GM18520 (cell line): ENCODE measurements at regions not wholly inside any gene's neighbourhood (a gene's known extent, or its start where the extent isn't known, plus 50 kb on each side); places are given as distances from the start of the nearest gene placed in this dataset.
"Not testable (repeated sequence)": the region's sequence is repeated elsewhere in the genome, so short reads cannot be mapped to it uniquely, and the experiment has no call there.

Experiments used
- ATAC-seq: cut with Tn5 transposase; IDR thresholded peaks from one replicate; pipeline ENCODE4 v1.9.1; 2021; ENCODE audit not compliant: unreplicated experiment

DNA sequence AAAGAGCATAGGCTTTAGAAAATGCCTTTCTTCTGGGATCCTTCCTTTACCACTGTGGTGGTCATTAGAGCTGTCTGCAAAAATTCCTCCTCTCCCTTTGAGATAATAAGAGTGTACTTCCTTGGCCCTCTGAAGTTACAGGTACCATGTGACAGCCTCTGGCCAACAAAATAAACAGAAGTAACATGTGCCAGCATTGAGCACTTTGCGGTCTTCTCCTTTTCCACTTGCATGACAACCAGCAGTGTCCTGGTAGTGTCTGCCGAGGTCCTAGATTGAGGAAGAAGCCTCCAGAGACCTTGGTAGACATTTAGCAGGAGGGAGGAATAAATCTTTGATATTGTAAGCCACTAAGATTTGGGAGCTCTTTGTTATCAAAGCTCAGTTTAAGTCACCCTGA lies 87.5 kb upstream of the ARID1B start:
- ATAC-seq = no peak

DNA sequence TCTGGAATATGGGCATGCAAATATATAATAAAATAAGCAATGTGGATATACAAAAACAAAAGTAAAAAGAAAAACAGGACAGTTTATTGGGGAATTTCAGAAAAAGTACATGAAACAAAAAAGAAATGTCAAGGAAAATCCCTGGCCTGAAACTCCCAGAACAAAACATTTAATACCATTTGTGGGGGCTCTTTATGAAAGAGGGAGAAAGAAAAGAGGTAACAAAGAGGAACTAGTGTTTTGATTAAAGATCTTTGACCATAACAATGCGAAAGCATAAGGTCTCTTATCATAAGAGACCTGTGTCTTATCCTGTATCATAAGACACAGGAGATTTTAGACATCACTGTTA lies 88.6 kb upstream of the ARID1B start:
- ATAC-seq = no peak

DNA sequence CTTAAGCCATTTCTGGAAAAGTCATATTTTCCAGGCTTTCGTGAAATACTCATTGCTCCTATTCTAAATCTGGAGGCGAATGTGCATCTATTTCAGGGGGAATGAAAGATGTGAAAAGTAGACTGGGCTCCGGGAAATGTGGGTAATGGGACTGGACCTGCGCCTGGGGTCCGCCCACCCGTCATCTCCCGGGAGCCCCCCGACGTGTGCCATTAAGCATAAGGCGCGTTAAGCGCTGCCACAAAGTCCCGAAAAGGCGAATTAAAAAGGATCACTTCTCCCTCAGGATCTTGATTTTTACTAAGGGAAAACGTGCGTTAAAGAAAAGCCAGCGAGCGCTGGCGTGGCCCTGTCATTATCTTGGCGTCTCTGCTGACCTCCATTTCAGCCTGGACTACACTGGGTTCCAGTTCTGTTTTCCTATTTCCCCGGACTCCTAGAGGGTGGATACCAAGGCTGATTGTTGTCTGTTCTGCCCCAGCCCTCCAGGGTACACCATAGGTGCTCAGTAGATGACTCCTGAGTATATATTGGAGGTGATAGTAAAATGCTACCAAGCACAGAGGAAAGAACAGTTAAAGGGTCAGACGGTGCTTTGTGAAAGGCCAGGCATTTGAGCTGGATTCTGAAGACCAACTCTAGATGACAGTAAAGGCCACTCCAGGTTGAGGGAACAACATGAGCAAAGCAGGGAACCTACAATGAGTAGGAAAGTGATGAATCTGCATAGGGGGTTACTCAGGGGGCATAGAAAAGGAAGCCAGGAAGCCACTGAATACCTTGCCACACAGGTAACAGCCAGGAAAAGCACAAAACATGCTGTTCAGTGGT lies 89.2 kb upstream of the ARID1B start:
- no peak for ATAC-seq

DNA sequence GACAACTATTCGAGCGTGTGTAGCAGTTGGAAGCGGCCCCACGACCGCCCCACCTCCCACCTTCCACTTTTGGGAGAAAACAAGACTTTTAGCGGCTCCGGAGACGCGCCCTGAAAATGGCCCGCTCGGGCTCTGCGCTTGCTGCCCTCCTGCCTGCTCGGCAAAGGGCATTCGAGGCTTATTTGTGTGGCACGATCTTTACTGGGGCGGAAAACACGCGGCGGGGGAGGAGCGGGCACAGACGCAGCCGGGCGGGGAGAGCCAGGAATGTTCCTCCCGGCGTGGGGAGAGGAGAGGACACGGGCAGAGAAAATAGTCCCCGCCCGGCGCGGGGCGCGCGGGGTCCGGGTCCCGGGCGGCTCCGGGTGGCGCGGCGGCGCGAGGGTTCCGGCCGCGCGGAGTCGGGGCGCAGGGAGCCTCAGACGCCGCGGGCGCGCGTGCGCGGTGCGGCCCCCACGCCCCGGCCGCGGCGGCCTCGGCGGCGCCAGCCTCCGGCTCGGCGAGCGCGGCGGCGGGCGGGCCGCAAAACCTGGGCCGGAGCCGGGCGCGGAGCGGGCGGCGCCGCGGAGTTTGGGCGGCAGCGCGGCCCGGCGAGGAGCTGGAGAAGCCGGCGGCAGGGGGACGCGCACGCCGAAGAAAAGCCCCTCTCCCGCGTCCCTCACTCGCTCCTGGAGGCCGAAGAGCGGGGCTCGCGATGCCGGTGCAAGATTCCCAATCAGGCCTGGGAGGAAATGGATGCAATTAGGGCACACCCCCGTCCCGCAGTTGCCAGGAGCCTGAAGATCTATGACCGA lies 90.0 kb upstream of the ARID1B start:
- ATAC-seq = peak; percentile 71

DNA sequence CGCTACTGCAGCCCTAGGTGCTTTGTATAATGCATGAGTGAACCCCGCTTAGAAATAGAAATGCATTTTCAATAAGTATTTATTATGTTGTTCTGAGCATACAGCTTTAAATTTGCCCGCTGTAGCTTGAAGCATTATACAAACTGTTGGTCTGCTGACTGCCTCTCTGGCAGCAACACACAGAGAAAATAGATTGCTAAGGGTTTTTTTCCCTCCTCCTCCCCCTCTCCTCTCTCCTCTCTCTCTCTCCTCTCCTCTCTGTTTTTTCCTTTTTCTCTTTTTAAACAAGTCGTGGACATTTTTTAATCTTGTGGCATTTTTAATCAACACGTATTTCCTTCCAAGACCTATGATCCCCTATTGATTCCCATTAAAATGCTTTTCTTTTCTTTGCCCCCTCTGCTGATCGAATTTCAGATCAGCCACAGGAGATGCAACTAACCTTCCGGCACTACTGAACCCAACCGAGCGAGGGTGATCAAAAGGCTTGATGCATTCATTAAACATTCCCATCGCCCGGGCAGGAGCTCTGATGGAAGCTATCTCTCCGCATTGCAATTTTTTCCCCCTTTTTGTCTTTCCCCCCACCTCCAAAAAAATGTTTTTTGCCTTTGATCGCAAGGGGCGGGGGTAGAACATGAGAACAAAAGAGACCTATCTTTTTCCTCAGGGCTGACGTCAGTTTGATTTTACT lies 90.7 kb upstream of the ARID1B start:
- no peak for ATAC-seq

DNA sequence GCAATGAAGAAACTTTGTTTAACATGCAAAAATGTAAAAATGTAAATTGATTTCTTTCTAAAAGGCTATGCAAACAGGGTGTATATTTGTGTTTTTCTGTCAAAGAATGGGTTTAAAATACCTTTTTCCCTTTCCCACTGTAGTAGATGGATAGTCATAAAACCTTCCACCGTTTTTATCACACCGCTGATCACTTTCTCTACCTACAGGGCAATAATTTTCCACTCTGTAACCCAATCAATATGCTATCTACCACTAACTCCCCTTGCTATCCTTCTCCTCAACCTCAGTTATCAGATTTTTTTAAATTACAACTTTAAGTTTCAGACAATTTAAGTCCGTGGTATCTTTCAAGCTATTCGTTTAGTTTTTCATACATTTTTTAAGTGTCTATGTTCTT lies 91.4 kb upstream of the ARID1B start:
- ATAC-seq = no peak

DNA sequence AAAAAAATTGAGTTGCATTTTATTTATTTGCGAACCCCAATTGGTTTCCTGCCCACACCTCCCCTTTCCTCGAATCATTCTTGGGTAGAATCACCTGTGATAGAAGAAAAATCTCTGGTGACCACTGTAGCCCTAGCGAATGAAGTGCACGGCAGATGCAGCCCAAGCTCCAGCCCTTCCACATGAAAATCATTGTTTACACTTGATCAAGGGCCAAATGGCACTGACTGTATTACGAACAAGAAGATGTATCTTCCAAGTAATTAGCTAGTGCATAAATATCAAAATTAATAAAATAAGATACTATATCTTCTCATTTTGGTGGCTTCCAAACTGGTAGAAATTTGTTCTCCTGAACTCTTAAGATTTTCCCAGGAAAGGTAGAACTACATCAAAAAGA lies 93.4 kb upstream of the ARID1B start:
- no peak for ATAC-seq

DNA sequence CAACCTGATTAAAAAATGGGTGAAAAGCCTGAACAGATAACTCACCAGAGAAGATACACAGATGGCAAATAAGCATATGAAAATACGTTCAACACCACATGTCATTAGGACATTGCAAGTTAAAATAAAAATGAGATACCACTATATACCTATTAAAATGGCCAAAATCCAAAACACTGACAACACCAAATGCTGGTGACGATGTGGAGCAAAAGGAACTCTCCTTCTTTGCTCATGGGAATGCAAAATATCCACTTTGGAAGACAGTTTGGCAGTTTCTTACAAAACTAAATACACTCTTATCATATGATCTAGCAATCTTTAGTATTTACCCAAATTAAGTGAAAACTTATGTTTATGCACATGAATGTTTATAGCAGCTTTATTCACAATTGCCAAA lies 100.5 kb upstream of the ARID1B start:
- no peak for ATAC-seq

DNA sequence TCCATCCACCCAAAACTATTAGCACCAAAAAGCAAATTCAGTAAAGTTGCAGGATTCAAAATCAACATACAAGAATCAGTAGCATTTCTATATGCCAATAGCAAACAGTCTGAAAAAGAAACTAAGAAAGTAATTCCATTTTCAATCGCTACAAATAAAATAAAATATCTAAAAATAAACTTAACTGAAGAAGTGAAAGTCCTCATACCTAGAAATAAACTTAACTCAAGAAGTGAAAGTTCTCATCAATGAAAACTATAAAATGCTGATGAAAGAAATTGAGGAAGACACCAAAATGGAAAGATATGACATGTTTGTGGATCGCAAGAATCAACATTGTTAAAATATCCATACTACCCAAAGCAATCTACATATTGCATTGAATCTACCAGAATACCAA lies 103.0 kb upstream of the ARID1B start:
- no peak for ATAC-seq

DNA sequence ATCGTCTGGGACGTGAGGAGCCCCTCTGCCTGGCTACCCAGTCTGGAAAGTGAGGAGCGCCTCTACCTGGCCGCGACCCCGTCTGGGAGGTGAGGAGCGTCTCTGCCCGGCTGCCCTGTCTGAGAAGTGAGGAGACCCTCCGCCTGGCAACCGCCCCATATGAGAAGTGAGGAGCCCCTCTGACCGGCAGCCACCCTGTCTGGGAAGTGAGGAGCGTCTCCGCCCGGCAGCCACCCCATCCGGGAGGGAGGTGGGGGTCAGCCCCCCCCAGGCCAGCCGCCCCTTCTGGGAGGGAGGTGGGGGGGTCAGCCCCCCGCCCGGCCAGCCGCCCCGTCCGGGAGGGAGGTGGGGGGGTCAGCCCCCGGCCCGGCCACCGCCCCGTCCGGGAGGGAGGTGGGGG lies 107.1 kb upstream of the ARID1B start:
- ATAC-seq = not testable (repeated sequence)

DNA sequence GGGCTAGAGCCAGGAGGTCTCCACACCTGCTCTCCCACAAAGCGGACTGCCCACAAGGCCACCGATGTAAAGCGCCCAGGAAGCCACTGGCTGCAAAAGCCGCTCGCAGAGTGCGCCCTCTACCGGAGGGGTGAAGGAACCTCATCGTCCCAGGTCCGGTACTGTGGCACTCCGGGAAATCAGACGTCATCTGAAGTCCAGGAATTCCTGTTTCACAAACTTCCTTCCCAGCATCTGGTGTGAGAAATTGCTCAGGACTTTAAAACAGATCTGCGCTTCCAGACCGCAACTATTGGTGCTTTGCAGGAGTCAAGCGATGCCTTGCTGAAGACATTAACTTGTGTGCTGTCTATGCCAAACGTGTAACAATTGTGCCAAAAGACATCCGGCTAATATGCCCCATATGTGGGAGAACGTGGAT lies 115.1 kb upstream of the ARID1B start:
- no peak for ATAC-seq

DNA sequence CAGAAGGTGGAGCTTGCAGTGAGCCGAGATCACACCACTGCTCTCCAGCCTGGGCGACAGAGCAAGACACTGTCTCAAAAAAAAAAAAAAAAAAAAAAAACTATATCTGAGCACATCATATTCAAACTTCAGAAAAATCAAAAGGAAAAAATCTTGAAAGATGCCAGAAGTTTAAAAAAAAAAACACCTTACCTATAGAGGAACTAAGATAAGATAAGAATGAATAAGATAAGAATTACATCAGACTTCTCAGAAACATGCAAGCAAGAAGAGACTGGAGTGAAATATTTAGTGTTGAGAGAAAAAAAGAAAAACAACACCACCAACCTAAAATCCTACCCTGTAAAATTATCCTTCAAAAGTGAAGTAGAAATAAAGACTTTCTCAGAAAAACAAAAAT lies 116.8 kb upstream of the ARID1B start:
- ATAC-seq = no peak

DNA sequence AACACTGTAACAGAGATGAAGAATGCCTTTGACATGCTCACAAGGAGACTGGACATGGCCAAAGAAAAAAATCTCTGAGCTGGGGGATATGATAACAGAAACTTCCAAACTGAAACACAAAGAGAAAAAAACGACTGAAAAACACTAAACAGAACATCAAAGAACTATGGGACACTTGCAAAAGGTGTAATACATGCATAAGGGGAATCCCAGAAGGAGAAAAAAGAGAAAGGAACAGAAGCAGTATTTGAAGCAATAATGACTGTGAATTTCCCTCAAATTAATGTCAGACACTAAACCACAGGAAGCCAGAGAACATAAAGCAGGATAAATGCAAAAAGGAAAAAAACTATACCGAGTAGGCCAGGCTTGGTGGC lies 117.4 kb upstream of the ARID1B start:
- ATAC-seq = no peak

DNA sequence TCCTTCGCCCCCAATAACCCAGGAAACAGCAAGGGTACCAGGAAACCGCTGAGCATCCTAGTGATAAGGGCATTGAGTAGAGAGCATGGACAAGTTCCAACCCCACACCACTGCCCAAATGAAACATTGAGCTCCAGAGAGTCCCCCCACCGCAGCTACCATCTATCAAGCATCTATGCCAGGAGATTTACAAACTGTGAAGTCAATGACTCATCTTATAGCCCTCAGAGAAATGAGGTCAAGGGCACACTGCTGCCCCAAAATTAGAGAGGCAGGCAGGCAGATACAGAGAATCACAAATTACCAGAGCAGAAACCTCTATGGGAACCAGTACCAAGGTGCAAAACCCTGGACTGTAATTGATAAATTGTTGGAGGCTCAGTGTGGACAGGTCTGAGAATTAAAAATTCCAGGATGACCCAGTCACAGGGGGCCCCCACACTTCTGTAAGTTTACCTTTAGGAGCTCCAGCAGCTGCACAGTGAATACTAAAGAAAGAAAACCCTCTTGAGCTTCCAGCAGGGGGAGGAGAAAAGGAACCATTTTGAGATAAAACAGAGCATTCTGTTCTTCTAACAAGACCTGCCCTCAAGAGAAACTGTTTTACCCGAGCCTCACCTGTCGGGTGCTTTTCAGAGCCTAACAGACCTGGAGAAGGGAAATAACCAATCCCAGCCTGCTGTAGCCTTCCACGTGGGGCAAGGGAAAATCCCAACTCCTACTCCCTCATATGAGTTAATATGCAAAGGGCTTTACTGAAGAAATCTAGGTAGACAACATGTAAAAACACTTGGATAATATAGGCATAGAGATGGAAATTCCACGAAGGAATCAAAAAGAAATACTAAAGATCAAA lies 118.0 kb upstream of the ARID1B start:
- no peak for ATAC-seq

DNA sequence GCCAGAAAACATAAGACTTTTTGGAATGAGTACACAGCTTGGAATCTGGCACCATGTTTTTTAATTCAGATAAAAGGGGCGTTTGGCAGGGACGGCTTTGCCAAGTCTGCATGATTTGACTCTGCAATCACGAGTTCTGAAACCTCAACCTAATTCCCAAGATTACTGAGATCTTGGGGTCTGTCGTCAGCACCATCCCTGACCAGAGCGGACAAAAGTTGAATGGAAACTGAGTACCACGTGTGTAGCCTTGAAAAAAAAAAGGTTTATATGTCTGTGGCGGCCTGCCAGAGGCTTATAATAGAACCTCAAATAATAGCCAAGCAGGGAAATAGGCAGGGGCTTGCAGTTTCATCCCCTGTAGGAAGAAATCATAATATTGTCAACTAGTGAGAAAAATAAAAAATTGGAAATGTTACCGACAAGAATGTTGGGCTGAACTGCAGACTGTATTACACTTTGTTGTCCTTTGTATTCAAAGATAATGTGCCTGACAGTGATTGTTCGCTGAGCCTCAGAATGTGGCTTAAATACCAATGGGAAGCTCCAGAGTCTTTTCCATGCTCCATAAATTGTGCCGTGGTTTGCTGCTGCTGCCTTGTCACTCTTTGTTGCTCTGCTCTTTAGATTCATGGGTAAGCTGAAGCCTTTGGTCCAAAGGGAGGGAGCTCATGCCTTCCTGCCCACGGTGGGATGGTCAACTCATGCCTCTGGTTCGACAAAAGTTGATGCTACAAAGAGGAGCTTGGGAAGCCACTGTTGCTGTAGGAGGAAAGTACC lies 118.8 kb upstream of the ARID1B start:
- ATAC-seq = no peak

DNA sequence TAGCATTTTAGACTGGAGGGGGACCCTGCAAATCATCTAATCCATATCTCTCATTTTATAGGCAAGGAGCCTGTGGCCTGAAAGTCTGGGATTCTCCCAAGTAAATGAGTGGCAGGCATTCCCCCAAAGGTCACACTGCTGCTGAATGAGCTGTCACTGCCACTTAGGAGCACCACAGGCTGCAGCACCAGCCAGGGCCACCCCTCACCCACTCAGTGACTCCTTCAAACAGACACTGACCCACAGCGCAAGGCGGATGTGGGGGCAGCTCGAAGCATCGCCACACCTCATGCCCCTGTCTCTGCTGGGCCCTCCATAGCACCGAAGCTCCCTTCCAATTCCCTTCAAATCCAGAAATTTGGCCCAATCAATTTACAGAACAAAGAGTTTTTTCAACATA lies 119.9 kb upstream of the ARID1B start:
- no peak for ATAC-seq

DNA sequence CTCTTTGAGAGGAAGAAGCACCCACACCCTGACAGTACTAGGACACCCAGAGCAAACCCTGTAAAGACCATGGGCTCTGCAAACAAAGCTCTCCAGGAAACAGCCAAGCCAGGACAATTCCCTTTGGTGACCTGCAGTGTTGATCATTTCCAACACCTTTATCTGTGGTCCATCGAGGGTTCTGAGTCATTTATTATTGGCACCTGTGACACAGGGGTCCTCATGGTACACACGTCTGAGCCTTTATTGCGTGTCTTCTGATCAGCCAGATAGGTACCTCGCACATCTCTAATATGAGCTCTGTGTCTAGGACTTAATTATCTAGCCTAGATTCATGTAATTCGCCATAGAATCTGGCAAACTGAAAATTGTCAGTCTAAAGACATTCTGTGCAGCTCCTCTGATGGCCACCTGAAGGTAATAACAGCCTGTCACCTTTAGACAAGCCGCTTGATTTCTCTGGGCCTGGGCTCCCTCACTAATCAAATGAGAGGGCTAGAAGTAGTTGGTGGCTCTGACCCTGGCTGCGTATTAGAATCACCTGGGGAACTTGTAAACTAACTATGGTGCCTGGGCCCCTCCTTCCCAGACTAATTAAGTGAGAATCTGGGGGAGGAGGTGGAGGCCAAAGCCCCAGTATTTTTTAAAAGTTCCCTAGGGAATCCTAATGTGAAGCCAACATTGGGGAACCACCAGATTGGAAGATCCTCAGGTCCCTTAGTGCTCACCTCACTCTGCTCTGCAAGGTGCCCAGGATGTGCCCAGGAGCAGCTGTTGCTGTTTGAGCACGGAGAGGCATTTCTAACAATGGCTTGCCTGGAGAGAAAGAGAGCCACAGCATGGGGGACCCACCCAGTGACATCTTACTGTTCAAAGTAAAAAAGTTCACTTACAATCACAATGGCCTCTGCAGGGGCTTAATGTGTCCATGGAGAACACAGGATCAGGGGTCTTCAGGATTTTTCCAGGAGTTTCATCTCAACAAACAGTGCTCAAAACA lies 122.0 kb upstream of the ARID1B start:
- ATAC-seq = no peak

DNA sequence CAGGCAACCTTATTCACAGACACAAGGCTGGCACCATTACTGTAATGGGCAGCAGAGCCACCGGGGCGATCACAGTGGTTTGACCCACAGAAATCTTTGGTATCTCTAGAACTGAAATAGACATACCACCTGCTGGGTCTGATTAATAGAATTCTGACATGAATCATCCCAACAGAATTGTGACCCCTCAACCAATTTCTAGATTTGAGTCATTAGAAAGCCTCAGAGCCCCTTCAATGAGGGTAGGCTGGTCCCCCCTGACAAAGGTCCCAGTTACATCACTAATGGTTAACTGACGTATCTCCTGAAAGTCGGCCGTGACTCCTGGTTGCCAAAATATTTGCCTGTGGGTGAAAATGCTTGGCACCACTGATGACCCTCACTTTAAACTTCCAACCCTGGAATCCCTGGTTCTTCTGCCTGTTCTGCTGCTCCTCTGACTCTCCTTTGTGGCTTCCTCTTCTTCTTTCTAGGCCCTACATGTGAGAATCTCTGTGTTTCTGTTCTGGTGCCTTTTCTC lies 124.9 kb upstream of the ARID1B start:
- ATAC-seq = no peak

DNA sequence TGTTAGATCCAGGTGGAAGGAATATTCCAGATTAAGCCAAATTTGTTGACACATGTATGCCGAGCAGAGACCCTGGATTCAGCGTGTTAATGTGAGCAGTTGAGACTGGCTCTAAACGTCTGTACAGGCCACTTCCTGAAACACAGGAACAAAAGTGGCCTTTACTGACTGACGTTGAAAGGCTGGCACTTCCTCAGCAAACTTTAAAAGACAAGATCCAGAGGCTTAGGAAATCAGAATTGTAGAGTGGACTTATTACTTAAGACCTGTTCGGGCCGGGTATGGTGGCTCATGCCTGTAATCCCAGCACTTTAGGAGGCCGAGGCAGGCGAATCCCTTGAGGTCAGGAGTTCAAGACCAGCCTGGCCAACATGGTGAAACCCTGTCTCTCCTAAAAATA lies 125.7 kb upstream of the ARID1B start:
- no peak for ATAC-seq
